Activated CD4-positive, alpha-beta T cell treated with anti-CD3 and anti-CD28 coated beads, Interleukin-2, amount 10 ng/mL, durations not matched to agents 24 days and 14 days (primary cell): ENCODE measurements at regions not wholly inside any gene's neighbourhood (a gene's known extent, or its start where the extent isn't known, plus 50 kb on each side); places are given as distances from the start of the nearest gene placed in this dataset.
A peak's percentile ranks its signal among the peaks of the same experiment; 100 is the strongest.
"Not testable (repeated sequence)": the region's sequence is repeated elsewhere in the genome, so short reads cannot be mapped to it uniquely, and the experiment has no call there.

Source experiments
- DNase-seq: peaks from one replicate; pipeline ENCODE4 v3.0.0; 2022
- H3K27ac Mint-ChIP-seq: one replicate; pipeline ENCODE4 v1.8.0; 2022; ENCODE audit warnings: mild to moderate bottlenecking, mixed read lengths
- H3K27me3 Mint-ChIP-seq: one replicate; pipeline ENCODE4 v1.8.0; 2022; ENCODE audit warnings: mixed read lengths
- H3K36me3 Mint-ChIP-seq: one replicate; pipeline ENCODE4 v1.8.0; 2022; ENCODE audit warnings: low read depth, mild to moderate bottlenecking, mixed read lengths
- H3K4me1 Mint-ChIP-seq: one replicate; pipeline ENCODE4 v1.8.0; 2021; ENCODE audit warnings: mixed read lengths
- H3K4me3 Mint-ChIP-seq: one replicate; pipeline ENCODE4 v1.8.0; 2022; ENCODE audit warnings: mild to moderate bottlenecking, moderate library complexity, mixed read lengths
- H3K9me3 Mint-ChIP-seq: one replicate; pipeline ENCODE4 v1.8.0; 2021; ENCODE audit warnings: mixed read lengths
- intact Hi-C: fragments of 100-400 bp; cut with micrococcal nuclease; formaldehyde crosslinking; loops from one replicate; pipeline ENCODE4 v1.15.1; 2023

- H3K36me3 Mint-ChIP-seq, H3K4me1 Mint-ChIP-seq, H3K4me3 Mint-ChIP-seq, H3K27me3 Mint-ChIP-seq, DNase-seq, H3K27ac Mint-ChIP-seq, H3K9me3 Mint-ChIP-seq, intact Hi-C loops: not testable (repeated sequence)
Observed at GRCh38 chr4:116536024-116536423, 549.4 kb downstream of the TRAM1L1 start.

- H3K27me3 Mint-ChIP-seq = no peaks in the 10 kb centered on the region
- peaks cover 4% of the 10 kb centered on the region for H3K9me3 Mint-ChIP-seq
- peaks cover 3% of the 10 kb centered on the region for H3K4me1 Mint-ChIP-seq
- DNase-seq = no peak
- H3K36me3 Mint-ChIP-seq = no peaks in the 10 kb centered on the region
- intact Hi-C loops = no loop called here
- peak overlapping the region; percentile 36 for H3K4me3 Mint-ChIP-seq
- H3K27ac Mint-ChIP-seq = peak overlapping the region; percentile 17
Observed at GRCh38 chr4:116531870-116532269, 553.5 kb downstream of the TRAM1L1 start.

- Mint-ChIP-seq H3K27ac (no peak overlapping the region), H3K4me1 (peaks cover 3% of the 10 kb centered on the region), H3K27me3 (no peaks in the 10 kb centered on the region), H3K4me3 (no peak overlapping the region), H3K36me3 (no peaks in the 10 kb centered on the region), H3K9me3 (peaks cover 4% of the 10 kb centered on the region)
- intact Hi-C loops = no loop called here
- no peak for DNase-seq
Observed at GRCh38 chr4:116531026-116531425, 554.4 kb downstream of the TRAM1L1 start.

- H3K4me1 Mint-ChIP-seq = peaks cover 3% of the 10 kb centered on the region
- H3K9me3 Mint-ChIP-seq = peaks cover 4% of the 10 kb centered on the region
- no peak overlapping the region for H3K27ac Mint-ChIP-seq
- intact Hi-C loops = no loop called here
- DNase-seq = no peak
- no peaks in the 10 kb centered on the region for H3K27me3 Mint-ChIP-seq
- H3K4me3 Mint-ChIP-seq = no peak overlapping the region
- H3K36me3 Mint-ChIP-seq = no peaks in the 10 kb centered on the region
Observed at GRCh38 chr4:116530048-116530447, 555.3 kb downstream of the TRAM1L1 start.

GRCh38 chr4:116529129-116529528, 556.2 kb downstream of the TRAM1L1 start:
- Mint-ChIP-seq H3K27ac (no peak overlapping the region), H3K9me3 (peaks cover 4% of the 10 kb centered on the region), H3K27me3 (no peaks in the 10 kb centered on the region), H3K4me3 (no peak overlapping the region), H3K36me3 (no peaks in the 10 kb centered on the region), H3K4me1 (peaks cover 3% of the 10 kb centered on the region)
- intact Hi-C loops = no loop called here
- DNase-seq = no peak

- intact Hi-C loops = no loop called here
- H3K4me3 Mint-ChIP-seq = no peak overlapping the region
Observed at GRCh38 chr4:116522922-116523321, 562.5 kb downstream of the TRAM1L1 start.

GRCh38 chr4:116520886-116521285, 564.5 kb downstream of the TRAM1L1 start:
- Mint-ChIP-seq H3K27me3 (no peaks in the 10 kb centered on the region), H3K4me1 (no peaks in the 10 kb centered on the region), H3K4me3 (no peak overlapping the region), H3K27ac (no peak overlapping the region), H3K36me3 (no peaks in the 10 kb centered on the region), H3K9me3 (no peaks in the 10 kb centered on the region)
- DNase-seq = no peak
- intact Hi-C loops = no loop called here

More at GRCh38 chr4:116522922-116523321, 562.5 kb downstream of the TRAM1L1 start:
- H3K4me1 Mint-ChIP-seq = no peaks in the 10 kb centered on the region
- no peak overlapping the region for H3K27ac Mint-ChIP-seq
- H3K27me3 Mint-ChIP-seq = no peaks in the 10 kb centered on the region
- DNase-seq = no peak
- H3K36me3 Mint-ChIP-seq = no peaks in the 10 kb centered on the region
- H3K9me3 Mint-ChIP-seq = no peaks in the 10 kb centered on the region

- intact Hi-C loops = no loop called here
- Mint-ChIP-seq H3K4me3 (no peak overlapping the region), H3K27me3 (no peaks in the 10 kb centered on the region), H3K4me1 (no peaks in the 10 kb centered on the region), H3K27ac (no peak overlapping the region), H3K36me3 (no peaks in the 10 kb centered on the region), H3K9me3 (no peaks in the 10 kb centered on the region)
- DNase-seq = no peak
Observed at GRCh38 chr4:116516711-116517110, 568.7 kb downstream of the TRAM1L1 start.

GRCh38 chr4:116515959-116516358, 569.4 kb downstream of the TRAM1L1 start:
- H3K4me3 Mint-ChIP-seq = no peak overlapping the region
- intact Hi-C loops = no loop called here

GRCh38 chr4:116512552-116512951, 572.8 kb downstream of the TRAM1L1 start:
- Mint-ChIP-seq H3K4me3 (no peak overlapping the region), H3K9me3 (no peaks in the 10 kb centered on the region), H3K27me3 (no peaks in the 10 kb centered on the region), H3K27ac (no peak overlapping the region), H3K36me3 (no peaks in the 10 kb centered on the region), H3K4me1 (no peaks in the 10 kb centered on the region)
- intact Hi-C loops = no loop called here
- DNase-seq = no peak

More at GRCh38 chr4:116515959-116516358, 569.4 kb downstream of the TRAM1L1 start:
- H3K9me3 Mint-ChIP-seq = no peaks in the 10 kb centered on the region
- DNase-seq = no peak
- H3K27ac Mint-ChIP-seq = no peak overlapping the region
- no peaks in the 10 kb centered on the region for H3K36me3 Mint-ChIP-seq
- no peaks in the 10 kb centered on the region for H3K27me3 Mint-ChIP-seq
- no peaks in the 10 kb centered on the region for H3K4me1 Mint-ChIP-seq

GRCh38 chr4:116501954-116502353, 583.4 kb downstream of the TRAM1L1 start:
- no peak for DNase-seq
- H3K36me3 Mint-ChIP-seq = no peaks in the 10 kb centered on the region
- H3K27me3 Mint-ChIP-seq = no peaks in the 10 kb centered on the region
- no peaks in the 10 kb centered on the region for H3K4me1 Mint-ChIP-seq
- H3K27ac Mint-ChIP-seq = no peak overlapping the region
- H3K4me3 Mint-ChIP-seq = no peak overlapping the region
- H3K9me3 Mint-ChIP-seq = no peaks in the 10 kb centered on the region
- intact Hi-C loops = no loop called here

GRCh38 chr4:116500225-116500624, 585.2 kb downstream of the TRAM1L1 start:
- no peaks in the 10 kb centered on the region for H3K27me3 Mint-ChIP-seq
- DNase-seq = no peak
- H3K4me3 Mint-ChIP-seq = no peak overlapping the region
- no peaks in the 10 kb centered on the region for H3K36me3 Mint-ChIP-seq
- no peak overlapping the region for H3K27ac Mint-ChIP-seq
- no peaks in the 10 kb centered on the region for H3K9me3 Mint-ChIP-seq
- intact Hi-C loops = no loop called here
- H3K4me1 Mint-ChIP-seq = no peaks in the 10 kb centered on the region

- no peak overlapping the region for H3K27ac Mint-ChIP-seq
- H3K27me3 Mint-ChIP-seq = no peaks in the 10 kb centered on the region
- intact Hi-C loops = no loop called here
- H3K4me3 Mint-ChIP-seq = no peak overlapping the region
- no peaks in the 10 kb centered on the region for H3K4me1 Mint-ChIP-seq
- H3K36me3 Mint-ChIP-seq = no peaks in the 10 kb centered on the region
- no peaks in the 10 kb centered on the region for H3K9me3 Mint-ChIP-seq
- no peak for DNase-seq
Observed at GRCh38 chr4:116489739-116490138, 595.6 kb downstream of the TRAM1L1 start.

GRCh38 chr4:116486401-116486800, 599.0 kb downstream of the TRAM1L1 start:
- intact Hi-C loops = no loop called here
- Mint-ChIP-seq H3K27ac (no peak overlapping the region), H3K4me3 (no peak overlapping the region)

GRCh38 chr4:116480546-116480945, 604.8 kb downstream of the TRAM1L1 start:
- no peak for DNase-seq
- intact Hi-C loops = no loop called here
- H3K36me3 Mint-ChIP-seq = no peaks in the 10 kb centered on the region
- no peak overlapping the region for H3K4me3 Mint-ChIP-seq
- no peaks in the 10 kb centered on the region for H3K9me3 Mint-ChIP-seq
- H3K27me3 Mint-ChIP-seq = no peaks in the 10 kb centered on the region
- no peaks in the 10 kb centered on the region for H3K4me1 Mint-ChIP-seq
- no peak overlapping the region for H3K27ac Mint-ChIP-seq

More at GRCh38 chr4:116486401-116486800, 599.0 kb downstream of the TRAM1L1 start:
- no peak for DNase-seq
- Mint-ChIP-seq H3K9me3 (no peaks in the 10 kb centered on the region), H3K36me3 (no peaks in the 10 kb centered on the region), H3K4me1 (no peaks in the 10 kb centered on the region), H3K27me3 (no peaks in the 10 kb centered on the region)
